ENCODE measurements at regions not wholly inside any gene's neighbourhood (a gene's known extent, or its start where the extent isn't known, plus 50 kb on each side); places are given as distances from the start of the nearest gene placed in this dataset.
A peak's percentile ranks its signal among the peaks of the same experiment; 100 is the strongest.
"Not testable (repeated sequence)": the region's sequence is repeated elsewhere in the genome, so short reads cannot be mapped to it uniquely, and the experiment has no call there.

- no peak for ATAC-seq
- 17 to 31% methylated on average over 2 of the region's 2 CpGs for WGBS, 2 donors (ENCODE audit: low coverage in 1 of 2)
- H3K4me1 ChIP-seq = no peaks in the 10 kb centered on the region
- H3K27me3 ChIP-seq = no peaks in the 10 kb centered on the region
- no peaks in the 10 kb centered on the region for H3K36me3 ChIP-seq
- H3K27ac ChIP-seq = no peak overlapping the region
- H3K9me3 ChIP-seq = no peaks in the 10 kb centered on the region
- TF ChIP-seq EP300 (IDR thresholded peaks at IDR 0.05) (no peak), POLR2AphosphoS5 (IDR thresholded peaks at IDR 0.05) (no peak), CTCF (IDR thresholded peaks at IDR 0.05) (no peak), POLR2A (IDR thresholded peaks at IDR 0.05) (no peak)
- no peak overlapping the region for H3K4me3 ChIP-seq
Observed at GRCh38 chr17:20926532-20926931, 116.3 kb downstream of the USP22 start.

- Histone ChIP-seq H3K4me3 (no peak overlapping the region), H3K27me3 (no peaks in the 10 kb centered on the region), H3K4me1 (no peaks in the 10 kb centered on the region), H3K27ac (peak overlapping the region in 1 of 4 donors; percentile 19), H3K9me3 (no peaks in the 10 kb centered on the region), H3K36me3 (no peaks in the 10 kb centered on the region)
- no peak for TF ChIP-seq POLR2AphosphoS5 (IDR thresholded peaks at IDR 0.05)
- TF ChIP-seq EP300 (IDR thresholded peaks at IDR 0.05) = no peak
- TF ChIP-seq CTCF (IDR thresholded peaks at IDR 0.05) = no peak
- TF ChIP-seq POLR2A (IDR thresholded peaks at IDR 0.05) = no peak
- no peak for ATAC-seq
- WGBS, 2 donors (ENCODE audit: low coverage in 1 of 2) = 59 to 68% methylated on average over 4 to 7 of the region's 7 CpGs
Observed at GRCh38 chr17:20927308-20927977, 115.4 kb downstream of the USP22 start.

GRCh38 chr17:20929334-20929733, 113.5 kb downstream of the USP22 start:
- H3K27ac ChIP-seq = no peak overlapping the region
- H3K27me3 ChIP-seq = no peaks in the 10 kb centered on the region
- ATAC-seq = no peak
- TF ChIP-seq POLR2A (IDR thresholded peaks at IDR 0.05) (no peak), EP300 (IDR thresholded peaks at IDR 0.05) (no peak), CTCF (IDR thresholded peaks at IDR 0.05) (no peak), POLR2AphosphoS5 (IDR thresholded peaks at IDR 0.05) (no peak)
- no peaks in the 10 kb centered on the region for H3K36me3 ChIP-seq
- WGBS, 2 donors (ENCODE audit: low coverage in 1 of 2) = 55 to 76% methylated on average over 3 to 5 of the region's 5 CpGs
- H3K4me1 ChIP-seq = no peaks in the 10 kb centered on the region
- no peaks in the 10 kb centered on the region for H3K9me3 ChIP-seq
- H3K4me3 ChIP-seq = no peak overlapping the region

- Histone ChIP-seq H3K27me3 (no peaks in the 10 kb centered on the region), H3K27ac (no peak overlapping the region), H3K4me3 (no peak overlapping the region), H3K36me3 (no peaks in the 10 kb centered on the region), H3K4me1 (peaks cover 0 to 2% (median 1%) of the 10 kb centered on the region in 3 donors), H3K9me3 (no peaks in the 10 kb centered on the region)
- 56 to 62% methylated on average over 5 of the region's 5 CpGs for WGBS, 2 donors (ENCODE audit: low coverage in 1 of 2)
- no peak for ATAC-seq
- TF ChIP-seq CTCF (IDR thresholded peaks at IDR 0.05) (no peak), POLR2AphosphoS5 (IDR thresholded peaks at IDR 0.05) (no peak), EP300 (IDR thresholded peaks at IDR 0.05) (no peak), POLR2A (IDR thresholded peaks at IDR 0.05) (no peak)
Observed at GRCh38 chr17:20930081-20930760, 112.6 kb downstream of the USP22 start.

- not testable (repeated sequence) for H3K36me3 ChIP-seq, H3K27me3 ChIP-seq, H3K9me3 ChIP-seq, H3K27ac ChIP-seq, ATAC-seq, H3K4me3 ChIP-seq
- peaks cover 0 to 17% (median 2%) of the 10 kb centered on the region in 3 donors for H3K4me1 ChIP-seq
- WGBS, 2 donors (ENCODE audit: low coverage in 1 of 2) = 83 to 100% methylated on average over 2 of the region's 3 CpGs
Observed at GRCh38 chr17:20933040-20933439, 109.8 kb downstream of the USP22 start.
